Heart right ventricle (tissue), 16 donors: ENCODE measurements at regions not wholly inside any gene's neighbourhood (a gene's known extent, or its start where the extent isn't known, plus 50 kb on each side); places are given as distances from the start of the nearest gene placed in this dataset.

Experiments used
- ATAC-seq, 8 donors: fragments of 200-7000 bp; cut with Tn5 transposase; one replicate each; pipeline ENCODE4 v1.9.1; 2020; ENCODE audit warnings: mild to moderate bottlenecking in 8 of 8, moderate library complexity in 8 of 8, moderate number of reproducible peaks in 1 of 8
- DNase-seq, 2 donors: peaks; one replicate each; pipeline ENCODE4 v3.0.0-alpha.2; 2020
- H3K27ac ChIP-seq, 10 donors: fragments of 200-600 bp; sonication (generic) in 2 of 10; one replicate each; pipeline versions ENCODE4 v1.5.0 to v1.8.0; 2020 to 2022; ENCODE audit warnings: mild to moderate bottlenecking in 3 of 10
- H3K27me3 ChIP-seq, 7 donors: fragments of 200-600 bp; one replicate each; pipeline ENCODE4 v1.8.0; 2021 to 2022; ENCODE audit warnings: mild to moderate bottlenecking in 2 of 7
- H3K36me3 ChIP-seq, 9 donors: fragments of 200-600 bp; sonication (generic) in 1 of 9; one replicate each; pipeline versions ENCODE4 v1.5.0 to v1.8.0; 2020 to 2022; ENCODE audit warnings: mild to moderate bottlenecking in 2 of 9
- H3K4me1 ChIP-seq, 9 donors: fragments of 200-600 bp; sonication (generic) in 1 of 9; one replicate each; pipeline versions ENCODE4 v1.5.0 to v1.8.0; 2020 to 2022; ENCODE audit warnings: mild to moderate bottlenecking in 4 of 9
- H3K4me3 ChIP-seq, 10 donors: fragments of 200-600 bp; sonication (generic) in 2 of 10; one replicate each; pipeline versions ENCODE4 v1.5.0 to v1.8.0; 2020 to 2022; ENCODE audit warnings: mild to moderate bottlenecking in 7 of 10, moderate library complexity in 2 of 10
- H3K9me3 ChIP-seq, 11 donors: fragments of 200-600 bp in 10 of 11; sonication (generic) in 2 of 11; one replicate each; pipeline versions ENCODE4 v1.5.0 to v1.8.0; 2013 to 2022; ENCODE audit warnings: mild to moderate bottlenecking in 2 of 11, control low read depth in 1 of 11, moderate library complexity in 1 of 11
- WGBS, 2 donors: extraction: QIAGEN DNeasy Blood & Tissue Kit; methylation state at CpG; one replicate each; pipeline ENCODE4 v1.1.7; 2013; ENCODE audit warnings: inconsistent platforms in 1 of 2; 5-methylcytosine and 5-hydroxymethylcytosine counted together
- intact Hi-C, 10 donors: fragments of 100-400 bp; cut with DNase I; formaldehyde crosslinking; loops; one replicate each; pipeline versions ENCODE4 v1.11.1 to v1.14.2; 2022
- TF ChIP-seq, protein P1 (sequence below), 9 donors: fragments of 200-600 bp; sonication (generic) in 2 of 9; IDR thresholded peaks; one replicate each; pipeline versions ENCODE4 v1.5.0 to v1.8.0; 2021 to 2022; ENCODE audit warnings: antibody characterized with exemption in 9 of 9, mild to moderate bottlenecking in 5 of 9, moderate library complexity in 1 of 9
- donor health status: Arrhythmogenic right ventricular cardiomyopathy.
- donor health status: ischemic (EF 13 %, LVEDD 7.1; RV severe dilation, severe dysfunction).
- donor health status: healthy with polysubstance abuse.
- donor health status: DM: no; HTN: yes; CAD: no.
- donor health status: DM: no; HTN: no; CAD: no.
- donor health status: ischemic (EF 25% LVEDD 6.9; RV normal size, moderate dysfunction).
- donor health status: ischemic (EF 25% LVEDD 5.7; RV mildly dilated, moderate dysfunction).
- donor health status: healthy.
- donor health status: DM: yes; HTN: yes; CAD: no.
- donor health status: Ischemic cardiomyopathy.
- donor health status: ischemic (EF 35%, LVEDD 5.7; RV mildly dilated, moderate dysfunction).
- donor health status: nonischemic (EF 11% LVEDD 7.7; RV severe dilation, severe dysfunction).
- donor health status: DM: yes; HTN: yes; CAD: no.
- donor health status: PGD.
- donor health status: ischemic (EF 29% LVEDD 5.4; RV normal size, mild dysfunction).
- donor health status: nonischemic (EF 23%, LVEDD 6.1; RV moderate dilation, normal function).

DNA sequence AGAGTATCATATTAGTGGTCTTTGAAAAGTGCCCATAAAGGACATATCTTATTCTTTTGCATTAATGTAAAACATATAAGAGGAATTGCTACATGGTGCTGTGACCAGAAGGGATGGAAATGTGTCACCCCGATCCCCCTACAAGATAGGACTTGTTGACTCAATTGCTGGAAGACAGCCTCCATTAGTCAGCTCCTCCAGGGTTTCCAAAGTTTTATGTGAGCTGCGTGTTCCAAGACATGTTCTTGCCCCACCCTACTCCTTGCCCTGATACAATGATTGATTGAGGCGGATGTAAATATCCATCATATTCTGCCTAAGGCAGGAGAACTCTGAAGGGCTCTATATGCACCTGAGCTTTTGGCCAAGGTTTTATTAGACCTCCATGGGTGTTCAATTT, 541.0 kb upstream of the ZEB2 start:
- DNase-seq (no peak), ATAC-seq (peak in 1 of 8 donors; percentile 31)
- no peak overlapping the region for H3K4me3 ChIP-seq
- H3K27ac ChIP-seq = no peak overlapping the region
- H3K4me1 ChIP-seq = peaks cover 0 to 11% (median 5%) of the 10 kb centered on the region in 9 donors
- TF ChIP-seq, protein P1, sequence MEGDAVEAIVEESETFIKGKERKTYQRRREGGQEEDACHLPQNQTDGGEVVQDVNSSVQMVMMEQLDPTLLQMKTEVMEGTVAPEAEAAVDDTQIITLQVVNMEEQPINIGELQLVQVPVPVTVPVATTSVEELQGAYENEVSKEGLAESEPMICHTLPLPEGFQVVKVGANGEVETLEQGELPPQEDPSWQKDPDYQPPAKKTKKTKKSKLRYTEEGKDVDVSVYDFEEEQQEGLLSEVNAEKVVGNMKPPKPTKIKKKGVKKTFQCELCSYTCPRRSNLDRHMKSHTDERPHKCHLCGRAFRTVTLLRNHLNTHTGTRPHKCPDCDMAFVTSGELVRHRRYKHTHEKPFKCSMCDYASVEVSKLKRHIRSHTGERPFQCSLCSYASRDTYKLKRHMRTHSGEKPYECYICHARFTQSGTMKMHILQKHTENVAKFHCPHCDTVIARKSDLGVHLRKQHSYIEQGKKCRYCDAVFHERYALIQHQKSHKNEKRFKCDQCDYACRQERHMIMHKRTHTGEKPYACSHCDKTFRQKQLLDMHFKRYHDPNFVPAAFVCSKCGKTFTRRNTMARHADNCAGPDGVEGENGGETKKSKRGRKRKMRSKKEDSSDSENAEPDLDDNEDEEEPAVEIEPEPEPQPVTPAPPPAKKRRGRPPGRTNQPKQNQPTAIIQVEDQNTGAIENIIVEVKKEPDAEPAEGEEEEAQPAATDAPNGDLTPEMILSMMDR (IDR thresholded peaks at IDR 0.05) = no peak
- H3K27me3 ChIP-seq = no peaks in the 10 kb centered on the region
- WGBS, 2 donors = 84 to 89% methylated on average over 3 of the region's 3 CpGs
- H3K9me3 ChIP-seq = no peaks in the 10 kb centered on the region
- no peaks in the 10 kb centered on the region for H3K36me3 ChIP-seq
- intact Hi-C loops = no loop called here

DNA sequence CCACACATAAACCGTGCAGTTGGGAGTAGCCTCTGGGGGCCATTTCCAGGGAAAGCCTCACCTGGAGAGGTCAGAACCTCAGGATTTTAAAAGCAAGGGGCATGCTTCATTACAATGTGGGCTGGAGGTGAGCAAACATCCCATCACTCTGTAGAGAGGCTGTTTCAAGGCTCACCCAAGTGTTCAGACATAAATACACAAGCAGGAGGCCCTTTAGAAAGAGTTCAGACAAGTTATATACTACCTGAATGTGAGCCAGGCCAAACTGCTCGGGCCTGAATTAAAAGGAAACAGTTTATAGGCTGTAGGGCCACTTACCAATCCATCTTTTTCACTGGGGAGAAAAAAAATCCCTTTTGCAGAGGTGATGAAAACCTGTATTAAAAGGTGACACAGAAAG, 540.0 kb upstream of the ZEB2 start:
- DNase-seq = no peak
- Histone ChIP-seq H3K27me3 (no peaks in the 10 kb centered on the region), H3K4me1 (peaks cover 0 to 5% (median 0%) of the 10 kb centered on the region in 9 donors), H3K36me3 (no peaks in the 10 kb centered on the region), H3K4me3 (no peak overlapping the region), H3K27ac (no peak overlapping the region), H3K9me3 (no peaks in the 10 kb centered on the region)
- no peak for ATAC-seq
- TF ChIP-seq, protein P1 (IDR thresholded peaks at IDR 0.05) = no peak
- intact Hi-C loops = no loop called here
- WGBS, 2 donors = 78% methylated on average over 2 of the region's 2 CpGs

DNA sequence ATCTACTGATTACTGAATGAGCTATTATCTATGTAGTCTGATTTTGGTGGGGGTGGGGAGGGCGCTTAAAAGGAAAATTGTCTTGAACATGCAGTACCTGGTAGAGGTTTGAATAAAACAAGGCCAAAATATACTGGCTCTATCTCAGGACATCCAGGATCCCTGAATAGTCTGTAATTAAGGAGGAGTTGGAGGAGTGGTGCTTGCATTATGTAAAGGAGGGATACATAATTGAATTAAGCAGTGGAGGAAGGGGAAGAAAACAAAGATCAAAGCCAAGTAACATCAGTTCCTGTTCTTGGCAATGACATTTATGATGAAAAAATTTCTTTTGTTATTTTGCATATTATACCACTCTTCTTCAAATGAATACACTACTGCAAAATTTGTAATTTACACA, 539.4 kb upstream of the ZEB2 start:
- H3K36me3 ChIP-seq = no peaks in the 10 kb centered on the region
- H3K4me1 ChIP-seq = peaks cover 0 to 3% (median 0%) of the 10 kb centered on the region in 9 donors
- ATAC-seq (no peak), DNase-seq (no peak)
- no peak overlapping the region for H3K4me3 ChIP-seq
- WGBS, 2 donors = 94 to 100% methylated on average over 1 of the region's 1 CpG
- no peaks in the 10 kb centered on the region for H3K9me3 ChIP-seq
- H3K27ac ChIP-seq = no peak overlapping the region
- intact Hi-C loops = no loop called here
- TF ChIP-seq, protein P1 (IDR thresholded peaks at IDR 0.05) = no peak
- H3K27me3 ChIP-seq = no peaks in the 10 kb centered on the region

DNA sequence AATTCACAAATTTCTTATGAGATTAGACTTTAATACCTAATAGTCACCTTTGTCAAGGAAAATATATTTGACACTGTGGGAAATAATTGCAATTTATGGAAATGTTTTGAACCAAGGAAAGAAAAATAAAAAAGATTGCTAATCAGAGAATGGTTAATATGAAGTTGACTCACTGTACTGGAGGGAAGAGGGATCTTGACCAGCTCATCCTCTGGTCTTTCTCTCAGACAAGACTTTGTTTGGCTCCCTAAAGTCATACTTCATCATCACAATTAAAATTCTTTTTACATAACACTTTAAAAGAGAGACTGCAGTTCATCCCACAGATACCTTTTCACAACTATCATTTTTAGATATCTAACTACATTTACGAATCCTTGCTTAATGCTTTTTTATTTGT, 538.5 kb upstream of the ZEB2 start:
- WGBS, 2 donors = 87 to 89% methylated on average over 1 of the region's 1 CpG
- no peak overlapping the region for H3K4me3 ChIP-seq
- no peaks in the 10 kb centered on the region for H3K4me1 ChIP-seq
- H3K27me3 ChIP-seq = no peaks in the 10 kb centered on the region
- no peak overlapping the region for H3K27ac ChIP-seq
- H3K36me3 ChIP-seq = no peaks in the 10 kb centered on the region
- intact Hi-C loops = no loop called here
- ATAC-seq (no peak), DNase-seq (no peak)
- TF ChIP-seq, protein P1 (IDR thresholded peaks at IDR 0.05) = no peak
- no peaks in the 10 kb centered on the region for H3K9me3 ChIP-seq

DNA sequence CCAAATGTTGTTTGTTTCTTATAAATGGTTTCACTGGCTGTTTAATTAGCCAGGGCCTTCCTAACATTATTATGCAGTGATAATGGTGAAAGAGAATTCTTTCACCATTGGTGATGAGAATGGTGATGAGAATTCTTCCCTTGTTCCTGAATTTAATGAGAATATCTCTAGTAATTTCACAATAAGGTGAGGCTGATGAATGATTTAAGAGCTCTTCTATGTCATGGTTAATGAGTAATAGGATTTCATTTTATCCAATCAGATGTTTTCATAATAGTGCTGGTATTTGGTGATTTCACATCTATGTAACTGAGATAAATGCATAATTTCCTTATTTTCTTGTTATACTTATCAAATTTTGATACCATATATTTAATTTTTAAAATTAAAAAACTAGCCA, 535.7 kb upstream of the ZEB2 start:
- ATAC-seq = no peak

More for the DNA sequence above, 535.7 kb upstream of the ZEB2 start:
- Histone ChIP-seq H3K9me3 (no peaks in the 10 kb centered on the region), H3K27ac (no peak overlapping the region), H3K27me3 (no peaks in the 10 kb centered on the region), H3K36me3 (no peaks in the 10 kb centered on the region), H3K4me1 (no peaks in the 10 kb centered on the region), H3K4me3 (no peak overlapping the region)
- TF ChIP-seq, protein P1 (IDR thresholded peaks at IDR 0.05) = no peak
- intact Hi-C loops = no loop called here
- no peak for DNase-seq
